SK-N-SH (cell line): ENCODE measurements at regions not wholly inside any gene's neighbourhood (a gene's known extent, or its start where the extent isn't known, plus 50 kb on each side); places are given as distances from the start of the nearest gene placed in this dataset.

Source experiments
- CTCF ChIA-PET: fragments of 300-600, 350-600 bp; formaldehyde crosslinking; extraction: SDS; loops from one replicate; lab custom pipeline; 2021; lab: Yijun Ruan, JAX
- POLR2A ChIA-PET: fragments of 350-600 bp; sonication (Branson Sonifier 250); formaldehyde crosslinking; extraction: SDS; loops from one replicate; lab custom pipeline; 2020; ENCODE audit warnings: antibody characterized with exemption, inconsistent platforms; lab: Yijun Ruan, JAX
- DNase-seq: peaks from one replicate; pipeline ENCODE4 v3.0.0; 2012
- H2AFZ ChIP-seq: fragments of 200-600 bp; sonication (generic); 2 replicates; pipeline ENCODE4 v1.8.1; 2016; ENCODE audit warnings: antibody characterized with exemption, mild to moderate bottlenecking, low read depth
- H3F3A ChIP-seq: fragments of 200-600 bp; sonication (generic); replicated peaks from 2 replicates; pipeline ENCODE3; 2016; ENCODE audit warnings: antibody characterized with exemption, mild to moderate bottlenecking; ENCODE audit not compliant: insufficient read depth
- H3K27ac ChIP-seq, 2 experiments: fragments of 200-500 bp in 1 of 2; fragments of 200-600 bp in 1 of 2; sonication (Bioruptor generic) in 1 of 2; sonication (generic), shearing (Covaris generic) in 1 of 2; 2 replicates each; pipeline versions ENCODE4 v1.5.1 to v1.6.1; 2014 to 2016; ENCODE audit warnings: low read depth in 2 of 2, inconsistent platforms in 1 of 2, low read length in 1 of 2, mild to moderate bottlenecking in 1 of 2, mixed read lengths in 1 of 2
- H3K27me3 ChIP-seq: fragments of 200-600 bp; sonication (generic), shearing (Covaris generic); 2 replicates; pipeline ENCODE4 v1.6.1; 2016; ENCODE audit warnings: mixed run types; ENCODE audit not compliant: insufficient read depth
- H3K36me3 ChIP-seq, 2 experiments: fragments of 200-500 bp in 1 of 2; fragments of 200-600 bp in 1 of 2; sonication (Bioruptor generic) in 1 of 2; sonication (generic) in 1 of 2; replicated peaks in 1 of 2; 2 replicates each; pipeline versions ENCODE3 to v1.5.1; 2014 to 2016; ENCODE audit warnings: low read length in 1 of 2, mild to moderate bottlenecking in 1 of 2; ENCODE audit not compliant: insufficient read depth in 2 of 2, control insufficient read depth in 1 of 2
- H3K4me1 ChIP-seq, 2 experiments: fragments of 200-500 bp in 1 of 2; fragments of 200-600 bp in 1 of 2; sonication (Bioruptor generic) in 1 of 2; sonication (generic), shearing (Covaris generic) in 1 of 2; 2 replicates each; pipeline versions ENCODE4 v1.5.1 to v1.6.1; 2014 to 2016; ENCODE audit warnings: low read depth in 1 of 2, low read length in 1 of 2, mixed run types in 1 of 2; ENCODE audit not compliant: insufficient read depth in 2 of 2, control insufficient read depth in 1 of 2
- H3K4me2 ChIP-seq: fragments of 200-600 bp; sonication (generic), shearing (Covaris generic); 2 replicates; pipeline ENCODE4 v1.6.1; 2017; ENCODE audit warnings: mixed run types
- H3K4me3 ChIP-seq, 2 experiments: fragments of 200-500 bp in 1 of 2; fragments of 200-600 bp in 1 of 2; sonication (Bioruptor generic) in 1 of 2; sonication (generic), shearing (Covaris generic) in 1 of 2; 2 replicates each; pipeline versions ENCODE4 v1.5.1 to v1.8.1; 2014 to 2016; ENCODE audit warnings: low read depth in 2 of 2, inconsistent platforms in 1 of 2, low read length in 1 of 2, mild to moderate bottlenecking in 1 of 2, mixed read lengths in 1 of 2, moderate library complexity in 1 of 2
- H3K79me2 ChIP-seq: fragments of 200-600 bp; sonication (generic); 2 replicates; pipeline ENCODE4 v1.8.1; 2017; ENCODE audit warnings: mild to moderate bottlenecking; ENCODE audit not compliant: insufficient read depth
- H3K9ac ChIP-seq: fragments of 200-600 bp; sonication (generic); 2 replicates; pipeline ENCODE4 v1.6.1; 2017; ENCODE audit warnings: mixed run types
- H3K9me2 ChIP-seq: fragments of 200-600 bp; sonication (generic); 2 replicates; pipeline ENCODE4 v1.6.1; 2017; ENCODE audit warnings: mixed run types
- H3K9me3 ChIP-seq: fragments of 200-600 bp; sonication (generic); 2 replicates; pipeline ENCODE4 v1.6.1; 2017; ENCODE audit warnings: mixed run types, mild to moderate bottlenecking, moderate library complexity
- H4K20me1 ChIP-seq: fragments of 200-600 bp; sonication (generic); 2 replicates; pipeline ENCODE4 v1.6.1; 2017; ENCODE audit warnings: mild to moderate bottlenecking, mixed run types; ENCODE audit not compliant: insufficient read depth
- CHD2 ChIP-seq: fragments of 150-350 bp; IDR thresholded peaks from 2 replicates; pipeline ENCODE4 v1.6.1; 2018; ENCODE audit warnings: low read length; ENCODE audit not compliant: partially characterized antibody
- GABPA ChIP-seq: IDR thresholded peaks from 2 replicates; pipeline ENCODE4 v1.4.0; 2012; ENCODE audit warnings: low read depth, mild to moderate bottlenecking
- GATA2 ChIP-seq: sonication (generic); formaldehyde crosslinking; IDR thresholded peaks from 2 replicates; pipeline ENCODE4 v1.5.0; 2020; ENCODE audit warnings: mild to moderate bottlenecking, missing genetic modification reagents
- MEF2A ChIP-seq: IDR thresholded peaks from 2 replicates; pipeline ENCODE4 v1.4.0; 2012; ENCODE audit warnings: low read depth, borderline replicate concordance
- MXI1 ChIP-seq: IDR thresholded peaks from 2 replicates; pipeline ENCODE4 v1.6.1; 2012; ENCODE audit warnings: mild to moderate bottlenecking, low read depth, low read length, improper control_type of control experiment
- NRF1 ChIP-seq: IDR thresholded peaks from 2 replicates; pipeline ENCODE4 v1.6.1; 2012; ENCODE audit warnings: low read depth, mild to moderate bottlenecking, low read length
- SIN3A ChIP-seq: IDR thresholded peaks from 2 replicates; pipeline ENCODE4 v1.6.1; 2012; ENCODE audit warnings: low read depth, mild to moderate bottlenecking, low read length, moderate library complexity, borderline replicate concordance
- TCF12 ChIP-seq: IDR thresholded peaks from 2 replicates; pipeline ENCODE4 v1.4.0; 2012
- TF ChIP-seq, protein P1 (sequence below): fragments of 150-350 bp; IDR thresholded peaks from 2 replicates; pipeline ENCODE4 v1.6.1; 2017; ENCODE audit warnings: antibody characterized with exemption, low read length, low read depth, borderline replicate concordance
- TF ChIP-seq, protein P2 (sequence below): fragments of 150-350 bp; IDR thresholded peaks from 2 replicates; pipeline ENCODE4 v1.6.1; 2016; ENCODE audit warnings: mild to moderate bottlenecking, low read depth, low read length
- TF ChIP-seq, protein P3 (sequence below): IDR thresholded peaks from 2 replicates; pipeline ENCODE4 v1.4.0; 2012; ENCODE audit warnings: low read depth, borderline replicate concordance
- TF ChIP-seq, protein P4 (sequence below): fragments of 200-600 bp; sonication (generic); IDR thresholded peaks from 2 replicates; pipeline ENCODE4 v1.6.1; 2017; ENCODE audit warnings: antibody characterized with exemption, mild to moderate bottlenecking, moderate library complexity

DNA sequence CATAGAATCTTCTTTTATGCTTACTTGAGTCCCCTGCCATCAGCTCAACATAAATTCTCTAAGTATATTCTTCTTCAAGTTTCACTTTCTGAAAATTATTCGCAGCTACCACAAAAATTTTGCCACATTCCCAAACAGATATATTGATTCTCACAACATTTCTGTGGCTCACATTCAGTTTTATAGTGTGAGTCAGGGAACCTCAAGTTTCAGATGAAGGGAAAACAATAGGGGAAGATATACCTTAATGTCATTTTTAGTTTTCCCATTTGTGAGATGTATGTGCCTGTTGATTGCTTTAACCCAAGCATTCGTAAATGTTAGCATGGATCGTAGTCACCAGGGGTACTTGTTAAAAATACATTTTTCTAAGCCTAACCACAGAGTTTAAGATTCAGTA is 465.8 kb downstream of the CCER1 start (continued):
- TF ChIP-seq GABPA (no peak), MEF2A (no peak), MXI1 (no peak), GATA2 (no peak), SIN3A (no peak)
- TF ChIP-seq, protein P1, sequence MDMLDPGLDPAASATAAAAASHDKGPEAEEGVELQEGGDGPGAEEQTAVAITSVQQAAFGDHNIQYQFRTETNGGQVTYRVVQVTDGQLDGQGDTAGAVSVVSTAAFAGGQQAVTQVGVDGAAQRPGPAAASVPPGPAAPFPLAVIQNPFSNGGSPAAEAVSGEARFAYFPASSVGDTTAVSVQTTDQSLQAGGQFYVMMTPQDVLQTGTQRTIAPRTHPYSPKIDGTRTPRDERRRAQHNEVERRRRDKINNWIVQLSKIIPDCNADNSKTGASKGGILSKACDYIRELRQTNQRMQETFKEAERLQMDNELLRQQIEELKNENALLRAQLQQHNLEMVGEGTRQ = no peak
- TF ChIP-seq, all 33 proteins: peak for 0

DNA sequence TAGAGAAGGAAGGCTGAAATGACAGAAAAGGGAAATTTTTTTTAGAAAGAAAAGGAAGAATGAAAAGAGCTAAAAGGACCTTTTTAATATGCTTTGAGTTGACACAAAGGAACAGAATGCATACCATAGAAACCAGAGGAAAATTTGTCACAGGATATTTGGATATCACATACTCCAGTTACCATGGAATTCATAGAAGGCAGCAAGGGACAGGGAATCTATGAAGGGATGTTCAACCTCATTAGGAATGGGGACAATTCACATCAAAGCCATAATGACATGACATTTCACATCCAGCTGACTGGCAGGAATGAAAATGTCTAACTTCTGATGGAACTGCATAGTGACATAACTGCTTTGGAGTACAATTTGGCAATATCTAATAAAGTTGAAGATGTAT is 469.4 kb downstream of the CCER1 start:
- Histone ChIP-seq H4K20me1 (no peaks in the 10 kb centered on the region), H2AFZ (no peak overlapping the region), H3K27me3 (no peaks in the 10 kb centered on the region), H3K9ac (no peak overlapping the region), H3K9me2 (no peaks in the 10 kb centered on the region), H3K27ac (no peak overlapping the region), H3K4me2 (no peak overlapping the region), H3K36me3 (no peaks in the 10 kb centered on the region), H3F3A (no peaks in the 10 kb centered on the region), H3K9me3 (no peaks in the 10 kb centered on the region), H3K4me1 (peaks cover 0 to 7% of the 10 kb centered on the region in 2 experiments; a peak in 3 of 4 replicates), H3K4me3 (no peak overlapping the region), H3K79me2 (no peaks in the 10 kb centered on the region)
- DNase-seq = no peak
- CTCF ChIA-PET = no interaction called here
- POLR2A ChIA-PET = no interaction called here
- TF ChIP-seq CHD2 = no peak
- TF ChIP-seq GABPA = no peak
- TF ChIP-seq, protein P2, sequence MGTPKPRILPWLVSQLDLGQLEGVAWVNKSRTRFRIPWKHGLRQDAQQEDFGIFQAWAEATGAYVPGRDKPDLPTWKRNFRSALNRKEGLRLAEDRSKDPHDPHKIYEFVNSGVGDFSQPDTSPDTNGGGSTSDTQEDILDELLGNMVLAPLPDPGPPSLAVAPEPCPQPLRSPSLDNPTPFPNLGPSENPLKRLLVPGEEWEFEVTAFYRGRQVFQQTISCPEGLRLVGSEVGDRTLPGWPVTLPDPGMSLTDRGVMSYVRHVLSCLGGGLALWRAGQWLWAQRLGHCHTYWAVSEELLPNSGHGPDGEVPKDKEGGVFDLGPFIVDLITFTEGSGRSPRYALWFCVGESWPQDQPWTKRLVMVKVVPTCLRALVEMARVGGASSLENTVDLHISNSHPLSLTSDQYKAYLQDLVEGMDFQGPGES = no peak
- no peak for TF ChIP-seq TCF12
- TF ChIP-seq NRF1 = no peak
- TF ChIP-seq SIN3A = no peak
- TF ChIP-seq, protein P3, sequence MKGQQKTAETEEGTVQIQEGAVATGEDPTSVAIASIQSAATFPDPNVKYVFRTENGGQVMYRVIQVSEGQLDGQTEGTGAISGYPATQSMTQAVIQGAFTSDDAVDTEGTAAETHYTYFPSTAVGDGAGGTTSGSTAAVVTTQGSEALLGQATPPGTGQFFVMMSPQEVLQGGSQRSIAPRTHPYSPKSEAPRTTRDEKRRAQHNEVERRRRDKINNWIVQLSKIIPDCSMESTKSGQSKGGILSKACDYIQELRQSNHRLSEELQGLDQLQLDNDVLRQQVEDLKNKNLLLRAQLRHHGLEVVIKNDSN = no peak
- TF ChIP-seq, protein P4, sequence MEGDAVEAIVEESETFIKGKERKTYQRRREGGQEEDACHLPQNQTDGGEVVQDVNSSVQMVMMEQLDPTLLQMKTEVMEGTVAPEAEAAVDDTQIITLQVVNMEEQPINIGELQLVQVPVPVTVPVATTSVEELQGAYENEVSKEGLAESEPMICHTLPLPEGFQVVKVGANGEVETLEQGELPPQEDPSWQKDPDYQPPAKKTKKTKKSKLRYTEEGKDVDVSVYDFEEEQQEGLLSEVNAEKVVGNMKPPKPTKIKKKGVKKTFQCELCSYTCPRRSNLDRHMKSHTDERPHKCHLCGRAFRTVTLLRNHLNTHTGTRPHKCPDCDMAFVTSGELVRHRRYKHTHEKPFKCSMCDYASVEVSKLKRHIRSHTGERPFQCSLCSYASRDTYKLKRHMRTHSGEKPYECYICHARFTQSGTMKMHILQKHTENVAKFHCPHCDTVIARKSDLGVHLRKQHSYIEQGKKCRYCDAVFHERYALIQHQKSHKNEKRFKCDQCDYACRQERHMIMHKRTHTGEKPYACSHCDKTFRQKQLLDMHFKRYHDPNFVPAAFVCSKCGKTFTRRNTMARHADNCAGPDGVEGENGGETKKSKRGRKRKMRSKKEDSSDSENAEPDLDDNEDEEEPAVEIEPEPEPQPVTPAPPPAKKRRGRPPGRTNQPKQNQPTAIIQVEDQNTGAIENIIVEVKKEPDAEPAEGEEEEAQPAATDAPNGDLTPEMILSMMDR = no peak
